ENCODE measurements at regions not wholly inside any gene's neighbourhood (a gene's known extent, or its start where the extent isn't known, plus 50 kb on each side); places are given as distances from the start of the nearest gene placed in this dataset.

DNA sequence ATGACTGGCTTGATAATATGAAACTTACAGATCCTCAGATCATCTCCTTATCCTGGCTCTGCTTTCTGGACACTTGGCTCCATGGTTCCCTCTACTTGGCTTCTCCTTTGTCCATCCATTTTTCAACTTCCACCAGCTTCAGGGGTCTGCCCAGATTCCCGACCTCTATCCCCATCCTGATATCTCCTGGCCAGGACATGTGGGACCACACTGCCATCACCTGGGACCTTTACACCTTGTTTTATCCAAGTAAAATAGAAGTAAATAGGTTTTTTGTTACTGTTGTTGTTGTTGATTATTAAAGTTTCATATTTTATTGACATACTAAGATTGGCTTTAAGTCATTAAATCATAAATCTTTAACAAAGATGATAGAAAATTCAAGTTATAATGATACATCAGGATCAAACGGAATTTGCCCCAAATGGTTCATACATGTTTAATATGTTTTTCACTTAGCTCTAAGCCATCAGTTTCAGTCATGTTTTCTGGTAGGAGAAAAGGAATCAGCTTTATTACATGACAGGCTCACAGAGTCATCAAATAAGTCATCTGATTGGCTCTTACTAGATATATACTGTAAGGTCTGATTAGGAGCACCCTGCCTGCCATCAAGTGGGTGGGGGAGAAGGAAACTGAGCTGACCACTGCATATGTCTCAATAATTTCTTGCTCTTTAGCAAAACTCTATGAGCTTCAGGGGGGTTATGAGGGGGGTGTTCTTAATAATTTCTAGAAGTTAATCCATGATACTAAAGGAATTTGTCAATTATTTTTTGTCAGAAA is 111.5 kb upstream of the AHR start:
- WGBS: 95% methylated on average over 2 of the region's 2 CpGs
- Histone ChIP-seq H3K4me3 (ENCODE audit: low read depth, low read length) (no peak overlapping the region), H3K4me1 (ENCODE audit: insufficient read depth) (no peaks in the 10 kb centered on the region), H3K36me3 (ENCODE audit: insufficient read depth) (no peaks in the 10 kb centered on the region), H3K27ac (ENCODE audit: low read depth) (no peak overlapping the region)
- no peak for DNase-seq (ENCODE audit: extremely low spot score)

DNA sequence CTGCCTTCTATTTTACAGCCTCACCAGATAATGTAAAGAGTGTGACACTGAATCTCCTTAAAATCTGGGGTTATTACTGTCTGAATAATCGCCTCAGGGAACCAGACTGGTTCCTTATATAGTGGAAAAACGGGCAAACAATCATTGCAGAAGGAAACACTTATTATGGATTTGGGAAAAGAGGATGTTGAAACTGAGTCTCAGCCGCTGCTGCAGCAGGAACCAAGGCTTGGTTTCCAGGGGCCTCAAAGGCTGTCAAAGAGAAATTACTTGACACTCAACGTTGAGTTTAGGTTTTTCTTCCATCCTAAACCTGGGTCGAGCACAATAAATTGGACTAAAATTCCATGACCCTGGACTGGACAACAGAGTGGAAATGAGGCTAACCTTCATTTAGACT is 103.8 kb upstream of the AHR start:
- Histone ChIP-seq H3K4me1 (ENCODE audit: insufficient read depth) (no peaks in the 10 kb centered on the region), H3K36me3 (ENCODE audit: insufficient read depth) (no peaks in the 10 kb centered on the region), H3K27ac (ENCODE audit: low read depth) (no peak overlapping the region), H3K4me3 (ENCODE audit: low read depth, low read length) (no peak overlapping the region)
- 68% methylated on average over 5 of the region's 5 CpGs for WGBS
- no peak for DNase-seq (ENCODE audit: extremely low spot score)

DNA sequence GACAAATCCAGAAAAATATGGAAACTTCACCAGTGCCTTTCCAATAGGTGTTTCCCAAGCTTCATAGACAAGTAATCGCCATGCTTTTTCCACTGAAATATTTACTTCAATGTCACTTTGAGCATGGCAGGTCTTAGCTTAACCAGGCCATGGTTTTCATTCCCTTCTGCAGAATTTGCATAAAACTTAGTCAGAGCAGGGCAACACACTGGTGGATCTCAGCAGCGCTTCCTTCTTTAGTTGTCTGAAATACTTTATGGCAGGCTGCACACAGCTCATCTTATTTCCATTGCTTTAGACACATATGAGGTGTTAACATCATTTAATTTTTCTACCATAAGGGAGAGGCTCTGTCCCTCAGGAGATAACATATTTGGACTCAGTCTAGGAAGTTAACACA is 102.9 kb upstream of the AHR start:
- H3K27ac ChIP-seq (ENCODE audit: low read depth): no peak overlapping the region
- no peak for DNase-seq (ENCODE audit: extremely low spot score)
- H3K4me3 ChIP-seq (ENCODE audit: low read depth, low read length): no peak overlapping the region
- no peaks in the 10 kb centered on the region for H3K36me3 ChIP-seq (ENCODE audit: insufficient read depth)
- WGBS: 94% methylated on average over 2 of the region's 2 CpGs
- no peaks in the 10 kb centered on the region for H3K4me1 ChIP-seq (ENCODE audit: insufficient read depth)

- WGBS: 86% methylated on average over 3 of the region's 3 CpGs
- Histone ChIP-seq H3K4me1 (ENCODE audit: insufficient read depth) (no peaks in the 10 kb centered on the region), H3K4me3 (ENCODE audit: low read depth, low read length) (no peak overlapping the region), H3K27ac (ENCODE audit: low read depth) (no peak overlapping the region), H3K36me3 (ENCODE audit: insufficient read depth) (no peaks in the 10 kb centered on the region)
- no peak for DNase-seq (ENCODE audit: extremely low spot score)
Measured at GRCh38 chr7:17205910-17206309, 92.5 kb upstream of the AHR start.

DNA sequence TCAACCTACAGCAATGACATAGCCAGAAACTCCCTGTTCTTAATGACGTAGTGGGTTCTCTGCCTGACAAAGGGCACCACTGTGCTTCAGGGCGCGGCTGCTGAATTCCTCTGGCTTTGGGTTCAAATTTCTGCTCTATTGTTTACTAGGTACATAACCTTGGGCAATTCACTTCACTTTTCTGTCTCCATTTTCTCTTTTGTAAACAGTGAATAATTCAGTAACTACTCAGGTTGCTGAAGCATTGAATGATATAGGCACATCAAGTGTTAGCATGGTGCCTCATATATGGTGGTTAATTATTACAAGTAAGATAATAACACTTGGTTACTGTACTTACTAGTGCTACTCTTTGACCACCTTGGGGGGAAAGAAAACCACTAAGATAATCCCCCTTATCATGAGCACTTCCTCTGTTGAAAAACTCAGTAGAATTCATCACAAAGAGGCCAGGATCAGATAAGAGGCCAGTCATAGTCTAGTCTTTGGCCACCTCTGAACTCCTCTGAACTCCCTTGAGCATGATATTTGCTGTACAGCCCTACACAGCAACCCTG is 92.0 kb upstream of the AHR start:
- WGBS: 96% methylated on average over 3 of the region's 3 CpGs
- DNase-seq (ENCODE audit: extremely low spot score): no peak
- no peaks in the 10 kb centered on the region for H3K36me3 ChIP-seq (ENCODE audit: insufficient read depth)
- H3K4me1 ChIP-seq (ENCODE audit: insufficient read depth): no peaks in the 10 kb centered on the region
- H3K27ac ChIP-seq (ENCODE audit: low read depth): no peak overlapping the region
- H3K4me3 ChIP-seq (ENCODE audit: low read depth, low read length): no peak overlapping the region

- Histone ChIP-seq H3K4me3 (ENCODE audit: low read depth, low read length) (no peak overlapping the region), H3K4me1 (ENCODE audit: insufficient read depth) (no peaks in the 10 kb centered on the region), H3K27ac (ENCODE audit: low read depth) (no peak overlapping the region), H3K36me3 (ENCODE audit: insufficient read depth) (no peaks in the 10 kb centered on the region)
- 87% methylated on average over 1 of the region's 1 CpG for WGBS
- DNase-seq (ENCODE audit: extremely low spot score): no peak
Measured at GRCh38 chr7:17207220-17207619, 91.2 kb upstream of the AHR start.

GRCh38 chr7:17209101-17209500 is 89.4 kb upstream of the AHR start:
- no peak for DNase-seq (ENCODE audit: extremely low spot score)
- Histone ChIP-seq H3K4me1 (ENCODE audit: insufficient read depth) (no peaks in the 10 kb centered on the region), H3K27ac (ENCODE audit: low read depth) (no peak overlapping the region), H3K4me3 (ENCODE audit: low read depth, low read length) (no peak overlapping the region), H3K36me3 (ENCODE audit: insufficient read depth) (no peaks in the 10 kb centered on the region)
- 96% methylated on average over 3 of the region's 3 CpGs for WGBS

GRCh38 chr7:17211307-17211836 is 87.1 kb upstream of the AHR start:
- DNase-seq (ENCODE audit: extremely low spot score): no peak
- H3K36me3 ChIP-seq (ENCODE audit: insufficient read depth): no peaks in the 10 kb centered on the region
- no peak overlapping the region for H3K4me3 ChIP-seq (ENCODE audit: low read depth, low read length)
- WGBS: 96% methylated on average over 1 of the region's 1 CpG
- H3K27ac ChIP-seq (ENCODE audit: low read depth): no peak overlapping the region
- H3K4me1 ChIP-seq (ENCODE audit: insufficient read depth): no peaks in the 10 kb centered on the region

DNA sequence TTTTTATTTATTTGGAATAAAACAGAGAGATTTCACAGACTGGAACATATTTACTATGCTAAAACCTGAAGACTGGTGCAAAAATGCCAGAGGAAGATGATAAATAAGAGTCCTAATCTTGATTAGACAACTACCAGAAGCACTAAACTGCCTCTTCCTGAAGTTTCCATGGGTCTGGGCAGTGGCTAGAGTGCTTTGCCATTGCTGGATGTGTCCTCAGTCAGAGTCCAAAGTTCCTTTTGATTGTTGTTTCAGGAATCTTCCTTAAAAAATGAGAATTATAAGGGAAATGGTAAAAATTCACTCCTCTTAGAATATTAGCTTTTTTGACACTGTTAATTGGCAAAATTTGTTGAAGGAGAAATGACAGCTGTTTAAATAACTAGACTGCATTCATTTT is 86.3 kb upstream of the AHR start:
- H3K4me3 ChIP-seq (ENCODE audit: low read depth, low read length): no peak overlapping the region
- H3K27ac ChIP-seq (ENCODE audit: low read depth): no peak overlapping the region
- no peaks in the 10 kb centered on the region for H3K4me1 ChIP-seq (ENCODE audit: insufficient read depth)
- no peaks in the 10 kb centered on the region for H3K36me3 ChIP-seq (ENCODE audit: insufficient read depth)
- no peak for DNase-seq (ENCODE audit: extremely low spot score)

DNA sequence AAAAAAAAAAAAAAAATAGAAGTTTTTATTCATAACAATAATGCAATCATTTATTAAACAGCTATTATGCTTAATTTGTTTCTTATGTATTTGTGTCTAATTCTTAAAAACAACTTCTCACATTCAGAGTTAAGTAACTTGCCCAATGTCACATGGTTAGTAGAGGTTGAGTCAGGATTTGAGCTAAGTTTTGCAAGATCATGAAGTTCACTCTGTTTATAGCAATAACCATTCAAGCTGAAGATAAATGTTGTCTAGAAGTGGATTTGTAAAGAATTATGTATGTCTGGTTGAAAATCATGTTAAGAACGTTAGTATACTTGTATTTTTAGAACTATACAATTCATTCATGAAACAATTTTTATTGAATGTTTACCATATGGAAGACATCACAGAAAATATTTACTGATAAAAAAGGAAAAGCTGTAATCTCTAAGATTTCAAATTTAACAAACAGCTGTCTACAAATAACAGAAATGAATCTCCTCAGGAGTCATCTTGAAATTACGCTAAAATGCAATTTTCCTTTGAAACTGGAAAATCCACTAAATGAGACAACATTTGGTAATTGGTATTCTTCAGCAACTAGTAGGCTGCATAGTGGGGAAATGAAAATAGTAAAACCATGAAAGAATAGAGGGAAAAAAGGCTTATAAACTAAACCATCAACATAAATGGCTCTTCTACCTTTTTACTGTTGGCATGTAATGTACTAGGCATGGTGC is 70.5 kb upstream of the AHR start:
- Histone ChIP-seq H3K27ac (ENCODE audit: low read depth) (no peak overlapping the region), H3K4me3 (ENCODE audit: low read depth, low read length) (no peak overlapping the region), H3K36me3 (ENCODE audit: insufficient read depth) (no peaks in the 10 kb centered on the region), H3K4me1 (ENCODE audit: insufficient read depth) (no peaks in the 10 kb centered on the region)
- 65% methylated on average over 2 of the region's 2 CpGs for WGBS
- no peak for DNase-seq (ENCODE audit: extremely low spot score)

DNA sequence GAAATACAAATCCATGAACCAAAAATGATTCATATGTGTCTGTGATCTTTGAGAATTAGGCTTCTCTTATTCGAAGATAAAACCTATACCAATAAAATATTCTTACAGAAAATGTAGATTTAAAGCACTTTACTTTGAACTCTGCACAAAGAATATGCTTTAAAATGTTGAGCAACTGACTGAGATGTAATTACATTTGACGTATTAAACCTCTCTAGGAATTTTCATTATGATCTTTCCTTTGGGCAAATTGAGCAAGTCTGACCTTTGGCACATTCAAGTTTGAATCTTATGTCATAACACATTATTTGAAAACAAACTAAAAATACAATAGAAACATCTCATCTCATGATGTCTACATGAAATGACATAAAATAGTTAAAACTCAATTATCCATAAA is 69.2 kb upstream of the AHR start:
- Histone ChIP-seq H3K4me1 (ENCODE audit: insufficient read depth) (peaks cover 2% of the 10 kb centered on the region), H3K36me3 (ENCODE audit: insufficient read depth) (no peaks in the 10 kb centered on the region), H3K4me3 (ENCODE audit: low read depth, low read length) (no peak overlapping the region), H3K27ac (ENCODE audit: low read depth) (no peak overlapping the region)
- DNase-seq (ENCODE audit: extremely low spot score): no peak
- WGBS: 87% methylated on average over 2 of the region's 2 CpGs

DNA sequence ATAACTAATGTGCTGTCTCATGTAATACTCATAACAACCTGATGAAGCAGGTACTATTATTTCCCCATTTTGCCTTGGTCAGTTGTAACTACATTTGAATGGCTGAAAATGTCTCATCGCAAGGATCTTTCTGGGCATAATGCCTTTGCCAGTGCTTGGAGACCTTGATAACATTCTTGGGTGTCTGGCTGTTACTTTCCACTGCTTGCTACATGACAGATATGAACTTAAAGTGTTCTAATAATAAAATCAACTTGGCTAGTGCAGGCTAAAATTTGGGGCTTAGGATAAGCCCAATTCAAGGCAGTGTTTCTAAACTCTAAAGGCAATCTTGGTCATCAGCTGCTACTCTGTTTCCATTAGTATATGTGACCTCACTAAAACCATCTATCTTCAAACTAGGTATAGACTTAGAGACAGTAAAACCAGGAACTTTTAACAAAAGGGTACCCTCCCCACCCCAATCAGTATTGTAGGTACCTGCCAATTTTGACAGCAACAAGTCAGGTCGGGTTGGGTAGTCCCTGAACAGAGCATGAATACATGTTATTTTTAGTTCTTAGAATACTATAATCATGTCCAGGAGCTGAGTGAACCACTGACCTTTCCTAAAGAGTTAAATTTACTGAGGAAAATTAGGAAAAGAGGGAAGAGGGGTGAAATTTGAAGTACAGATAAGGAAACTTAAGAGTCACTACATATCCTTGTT is 68.2 kb upstream of the AHR start:
- WGBS: 73% methylated on average over 2 of the region's 2 CpGs
- H3K36me3 ChIP-seq (ENCODE audit: insufficient read depth): no peaks in the 10 kb centered on the region
- H3K27ac ChIP-seq (ENCODE audit: low read depth): no peak overlapping the region
- DNase-seq (ENCODE audit: extremely low spot score): no peak
- H3K4me1 ChIP-seq (ENCODE audit: insufficient read depth): peaks cover 2% of the 10 kb centered on the region
- no peak overlapping the region for H3K4me3 ChIP-seq (ENCODE audit: low read depth, low read length)

- Histone ChIP-seq H3K27ac (ENCODE audit: low read depth) (peak overlapping the region; percentile 5), H3K36me3 (ENCODE audit: insufficient read depth) (no peaks in the 10 kb centered on the region), H3K4me1 (ENCODE audit: insufficient read depth) (peaks cover 2% of the 10 kb centered on the region), H3K4me3 (ENCODE audit: low read depth, low read length) (no peak overlapping the region)
- WGBS: 46% methylated on average over 2 of the region's 2 CpGs
- DNase-seq (ENCODE audit: extremely low spot score): no peak
Measured at GRCh38 chr7:17233603-17234002, 64.8 kb upstream of the AHR start.
